Pons (tissue), 1 donor: ENCODE measurements at regions not wholly inside any gene's neighbourhood (a gene's known extent, or its start where the extent isn't known, plus 50 kb on each side); places are given as distances from the start of the nearest gene placed in this dataset.
"Not testable (repeated sequence)": the region's sequence is repeated elsewhere in the genome, so short reads cannot be mapped to it uniquely, and the experiment has no call there.

Experiments used
- DNase-seq: peaks from one replicate; pipeline ENCODE4 v3.0.0-alpha.2; 2016; ENCODE audit warnings: low spot score

DNA sequence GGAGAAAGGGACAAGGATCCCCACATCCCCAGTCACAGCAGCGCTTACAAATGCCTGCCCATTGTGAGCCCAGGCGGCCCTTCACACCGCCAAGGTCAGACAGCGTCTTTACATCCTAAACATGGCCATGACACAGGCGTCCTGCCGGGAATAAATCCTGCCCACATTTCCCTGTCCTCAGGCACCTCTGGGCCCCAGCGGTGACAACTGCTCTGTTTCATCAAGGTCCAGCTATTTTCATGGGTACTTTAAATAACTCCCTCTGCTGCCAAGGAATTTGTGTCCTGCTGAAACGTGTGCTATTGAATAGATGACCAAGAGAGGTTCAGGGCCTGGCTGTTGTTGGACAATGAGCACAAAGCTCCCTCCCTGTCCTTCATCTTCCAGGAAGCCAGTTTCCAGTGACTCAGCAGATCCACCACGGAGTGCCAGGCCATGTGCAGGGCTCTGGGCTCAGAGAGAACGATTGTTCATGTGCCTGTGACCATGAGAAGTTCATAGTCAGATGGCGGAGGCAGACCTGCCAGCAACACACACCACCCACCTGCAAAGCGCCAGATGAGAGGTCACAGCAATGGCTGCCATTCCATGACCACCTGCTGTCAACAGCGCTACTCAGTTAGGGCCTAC lies 195.8 kb downstream of the MATN1 start:
- DNase-seq: no peak

DNA sequence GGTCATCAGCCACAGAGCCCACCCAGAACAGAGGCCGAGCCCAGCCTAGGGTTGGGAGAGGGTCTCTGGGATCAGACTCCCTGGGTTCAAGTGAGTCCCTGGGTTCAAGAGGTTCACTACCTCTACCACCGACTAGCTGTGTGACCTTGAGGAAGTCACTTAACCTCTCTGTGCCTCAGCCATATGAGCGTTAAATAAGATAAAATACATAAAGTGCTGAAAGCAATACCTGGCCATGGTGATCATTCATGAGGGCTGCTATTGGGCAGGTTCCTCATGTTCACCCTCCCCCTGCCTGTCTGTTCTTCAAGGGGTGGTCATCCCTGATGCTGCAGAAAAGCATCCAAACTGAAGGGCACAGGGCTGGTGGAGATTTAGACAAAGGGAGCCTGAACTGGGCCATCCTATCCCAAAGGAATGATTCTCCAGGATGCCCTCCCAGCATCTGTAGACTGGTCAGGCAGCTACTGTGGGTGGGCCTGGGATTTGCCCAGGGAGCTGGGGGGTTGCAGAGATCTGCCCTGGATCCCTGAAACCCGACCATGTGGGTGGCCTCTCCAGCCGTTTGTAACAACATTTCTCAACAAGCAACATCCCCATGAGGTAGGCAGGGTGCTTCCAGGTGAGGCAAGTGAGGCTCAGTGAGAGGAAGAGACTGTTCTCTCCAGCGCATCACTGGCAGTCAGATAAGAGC lies 196.6 kb downstream of the MATN1 start:
- DNase-seq: no peak

DNA sequence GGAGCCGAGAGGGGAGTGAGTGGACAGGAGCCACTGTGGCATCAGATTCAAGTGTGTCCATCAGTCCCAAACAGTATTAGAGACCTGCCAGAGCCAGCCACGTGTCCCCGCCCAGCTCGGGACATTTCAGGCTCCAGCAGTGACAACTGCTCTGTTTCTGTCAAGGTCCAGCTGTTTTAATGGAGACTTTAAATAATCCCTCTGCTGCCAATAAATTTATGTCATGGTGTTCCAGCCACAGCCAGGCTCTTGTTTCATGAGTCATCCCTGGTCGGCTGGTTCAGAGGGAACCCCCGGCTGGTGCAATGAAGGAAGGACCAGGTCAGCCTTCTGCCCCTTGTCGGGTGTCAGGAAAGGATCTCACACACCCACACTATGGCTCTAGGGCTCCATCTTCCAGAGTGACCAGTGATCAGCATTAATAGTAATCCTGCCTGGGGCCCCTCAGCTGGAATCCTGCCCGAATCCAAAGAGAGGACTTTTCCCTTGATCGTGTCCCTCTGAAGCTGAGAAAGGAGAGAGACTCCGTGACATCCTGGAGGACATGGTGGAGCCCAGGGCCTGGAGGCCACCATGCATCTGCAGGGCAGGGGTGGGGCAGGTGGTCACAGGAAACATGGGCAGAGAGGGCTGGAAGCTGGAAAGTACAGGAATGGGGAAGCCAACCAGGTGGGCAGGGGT lies 197.3 kb downstream of the MATN1 start:
- DNase-seq: no peak

DNA sequence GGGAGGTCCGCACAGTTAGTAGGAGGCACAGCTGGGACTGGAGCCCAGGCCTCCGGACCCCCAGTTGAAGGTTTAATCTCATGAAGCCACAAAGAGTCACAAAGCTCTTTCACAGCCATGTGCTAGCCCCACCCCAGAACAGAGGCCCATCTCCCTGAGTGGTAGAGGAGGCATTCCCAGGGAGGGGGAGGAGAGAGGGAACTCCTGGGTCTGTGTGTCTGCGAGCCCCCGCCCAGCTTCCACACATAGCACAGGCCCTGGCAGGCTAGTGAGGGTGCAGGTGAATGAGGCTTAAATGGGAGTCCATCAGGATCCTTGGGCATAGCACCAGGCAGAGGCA lies 197.8 kb downstream of the MATN1 start:
- no peak for DNase-seq

DNA sequence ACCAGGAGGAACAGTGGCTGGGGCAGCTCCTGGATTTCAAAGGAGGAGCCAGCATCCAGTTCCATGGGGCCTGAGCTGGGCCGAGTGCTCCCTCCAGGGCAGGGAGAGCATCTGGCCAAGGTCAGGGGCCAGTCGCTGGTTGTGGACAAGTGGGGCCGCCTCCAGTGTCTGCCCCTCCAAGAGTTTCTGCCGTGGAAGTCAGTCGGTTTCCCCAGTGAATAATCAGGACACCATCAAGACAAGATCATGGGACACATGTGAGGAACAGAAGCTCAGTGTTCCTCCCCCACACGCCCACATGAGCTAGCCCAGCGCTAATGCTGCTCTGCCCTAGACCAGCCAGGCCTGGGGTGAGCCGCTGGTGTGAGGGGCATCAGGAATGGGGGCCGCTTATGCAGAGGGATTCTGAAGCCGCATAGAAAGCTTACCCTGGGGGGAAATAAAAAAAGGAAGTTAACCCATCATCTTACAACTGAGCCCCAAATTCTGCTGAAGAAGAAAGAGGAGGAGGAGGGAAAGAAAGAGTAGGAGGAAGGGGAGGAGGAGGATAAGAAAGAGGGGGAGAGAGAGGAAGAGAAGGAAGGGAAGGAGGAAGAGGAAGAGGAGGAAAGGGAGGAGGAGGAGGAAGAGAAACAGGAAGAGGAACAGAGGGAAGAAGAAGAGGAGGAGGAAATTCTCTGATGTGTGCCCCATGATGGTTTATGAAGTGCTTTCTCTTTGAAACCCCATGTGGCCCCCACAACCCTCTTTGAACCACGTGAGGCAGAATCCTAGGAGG lies 198.4 kb downstream of the MATN1 start:
- DNase-seq: no peak

DNA sequence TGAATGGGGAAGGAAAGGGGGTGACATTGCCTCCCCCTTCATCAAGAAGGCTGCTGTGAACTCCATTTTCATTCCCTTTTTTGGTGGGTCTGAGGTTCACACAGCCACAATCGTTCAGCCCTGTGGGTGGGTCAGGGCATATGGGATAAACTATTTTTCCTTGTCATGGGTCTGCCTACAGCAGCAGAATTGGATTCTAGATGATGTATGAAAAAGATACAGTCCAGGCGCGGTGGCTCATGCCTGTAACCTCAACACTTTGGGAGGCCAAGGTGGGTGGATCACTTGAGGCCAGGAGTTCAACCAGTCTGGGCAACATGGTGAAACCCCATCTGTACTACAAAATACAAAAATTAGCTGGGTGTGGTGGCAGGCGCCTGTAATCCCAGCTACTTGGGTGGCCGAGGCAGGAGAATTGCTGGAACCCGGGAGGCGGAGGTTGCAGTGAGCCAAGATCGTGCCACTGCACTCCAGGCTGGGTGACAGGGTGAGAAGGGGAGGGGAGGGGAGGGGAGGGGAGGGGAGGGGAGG lies 199.3 kb downstream of the MATN1 start:
- DNase-seq: not testable (repeated sequence)

DNA sequence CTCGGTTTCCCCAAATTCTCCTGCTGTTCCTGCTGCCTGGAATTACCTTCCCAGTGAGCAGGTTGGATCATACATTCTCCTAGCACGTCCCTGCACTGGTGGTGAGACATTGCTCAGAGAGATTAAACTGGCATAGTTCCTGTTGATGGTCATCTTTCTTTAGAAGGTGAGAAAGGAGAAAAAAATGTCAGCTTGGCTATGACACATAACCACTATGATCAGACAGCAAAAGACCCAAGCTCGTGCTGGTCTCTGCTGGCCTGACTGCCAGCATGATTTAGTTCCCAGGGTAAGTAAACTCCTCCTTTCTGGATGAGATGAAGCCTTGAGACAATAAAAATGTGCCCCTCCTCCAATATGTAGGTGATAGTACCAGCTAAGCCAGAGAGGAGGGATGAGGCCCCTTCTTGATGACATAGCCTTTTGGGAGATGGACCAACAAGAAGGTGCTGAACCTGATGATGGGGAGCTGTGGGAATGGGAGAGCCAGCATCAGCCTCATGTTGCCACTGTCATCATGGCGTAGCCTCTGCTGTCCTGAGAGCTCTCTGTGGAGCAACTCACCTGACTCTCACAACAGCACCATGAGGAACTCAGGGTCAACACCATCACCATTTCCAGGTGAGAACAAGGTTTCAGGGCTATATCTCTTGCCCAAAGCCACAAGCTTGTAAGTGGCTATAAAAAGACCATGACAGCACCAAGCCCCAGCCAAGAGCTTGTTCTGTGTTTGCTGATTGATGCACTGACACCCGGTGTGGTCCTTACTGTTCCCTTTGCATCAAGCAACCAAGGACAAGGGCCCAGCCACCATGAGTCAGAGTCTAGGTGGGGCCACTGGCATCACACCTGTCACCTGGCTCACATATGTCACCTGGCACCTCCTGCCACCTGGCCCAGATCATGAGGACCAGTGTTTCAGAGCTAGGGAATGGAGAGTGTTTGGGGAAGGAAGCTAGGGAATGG lies 200.0 kb downstream of the MATN1 start:
- no peak for DNase-seq

DNA sequence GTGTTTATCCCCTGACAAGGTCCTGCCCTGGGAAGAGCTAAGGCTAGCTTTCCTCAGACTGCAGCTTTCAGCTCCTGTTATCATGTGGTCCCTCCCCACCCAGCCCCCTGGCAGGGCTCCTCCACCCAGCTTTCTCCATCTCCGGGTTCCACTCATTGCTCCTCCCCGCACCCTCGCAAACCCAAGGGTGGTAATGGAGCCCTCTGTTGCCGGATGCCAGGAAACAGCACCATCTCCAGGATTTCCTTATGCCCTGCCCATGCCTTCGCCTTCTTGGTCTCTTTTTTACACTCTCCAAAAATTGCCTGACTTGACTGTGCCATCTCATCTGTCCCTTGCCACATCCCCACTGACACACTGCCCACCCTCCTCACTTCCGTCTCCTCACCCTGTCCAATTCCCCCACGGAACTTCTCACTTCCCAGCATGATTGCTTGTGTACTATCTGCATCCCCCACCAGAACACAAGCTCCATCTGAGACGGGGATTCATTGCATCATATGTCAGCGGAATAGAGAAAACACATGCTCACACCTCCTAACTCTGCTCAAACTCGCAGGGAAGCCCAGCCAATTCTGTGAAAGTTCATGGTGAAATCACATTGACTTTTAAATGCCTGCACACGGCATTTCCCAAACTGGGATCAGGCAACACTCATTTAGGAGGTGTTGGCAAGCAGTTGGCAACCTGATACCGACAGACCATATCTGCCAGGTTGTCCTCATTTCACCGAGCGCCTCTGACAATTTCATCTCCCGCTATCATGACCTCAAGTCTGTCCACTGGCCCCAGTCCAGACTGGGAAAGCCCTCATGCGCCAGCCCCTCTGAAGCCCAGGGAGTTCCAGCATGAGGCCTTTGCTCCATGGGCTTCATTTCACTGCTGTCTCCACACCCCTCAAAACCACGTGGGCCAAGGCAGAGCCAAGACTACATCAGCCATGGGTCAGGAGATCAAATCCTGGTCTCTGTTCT lies 201.1 kb downstream of the MATN1 start:
- DNase-seq: no peak

DNA sequence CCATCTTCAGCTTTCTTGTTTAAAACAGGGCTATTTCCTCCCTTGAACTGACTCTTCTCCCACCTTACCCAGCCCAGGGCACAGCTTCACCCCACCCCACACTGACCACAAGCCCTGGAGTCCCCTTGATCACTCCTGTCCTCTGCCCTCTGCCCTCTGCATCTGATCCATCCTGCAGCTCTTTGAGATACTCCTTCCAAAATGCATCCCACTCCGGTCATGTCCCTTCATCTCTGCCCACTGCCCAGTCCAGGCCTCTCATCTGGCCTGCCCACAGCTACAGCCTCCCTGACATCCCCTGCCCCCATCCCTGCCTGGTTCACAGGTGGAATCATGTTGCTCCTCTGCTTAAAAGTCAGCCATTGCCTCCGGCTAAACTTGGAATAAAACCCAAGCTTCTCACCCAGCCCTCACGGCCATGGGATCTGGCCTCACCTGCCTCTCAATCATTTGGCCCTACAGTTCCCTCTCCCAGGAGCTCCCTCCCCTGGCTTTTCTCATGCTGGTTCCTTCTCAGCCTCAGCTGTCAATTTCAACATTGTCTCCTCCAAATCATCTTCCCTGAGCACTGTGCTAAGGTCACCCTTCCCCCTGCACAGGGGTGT lies 202.0 kb downstream of the MATN1 start:
- DNase-seq: no peak

DNA sequence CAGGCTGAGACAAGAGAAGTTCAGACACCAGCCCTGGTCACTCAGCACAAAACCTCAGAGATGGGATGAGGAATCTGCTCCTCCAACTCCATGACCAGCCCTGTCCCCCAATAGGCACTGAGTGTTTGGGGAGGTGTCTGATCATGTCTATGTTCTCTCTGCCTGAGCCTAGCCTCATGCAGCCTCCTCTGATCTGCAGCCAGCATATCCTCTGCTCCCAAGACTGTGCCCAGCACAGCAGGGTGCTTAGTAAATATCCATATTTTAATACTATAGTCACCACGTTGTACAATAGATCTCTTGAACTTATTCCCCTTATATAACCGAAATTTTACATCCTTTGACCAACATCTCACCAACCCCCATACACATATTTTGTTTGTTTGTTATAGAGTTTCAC lies 202.9 kb downstream of the MATN1 start:
- no peak for DNase-seq

DNA sequence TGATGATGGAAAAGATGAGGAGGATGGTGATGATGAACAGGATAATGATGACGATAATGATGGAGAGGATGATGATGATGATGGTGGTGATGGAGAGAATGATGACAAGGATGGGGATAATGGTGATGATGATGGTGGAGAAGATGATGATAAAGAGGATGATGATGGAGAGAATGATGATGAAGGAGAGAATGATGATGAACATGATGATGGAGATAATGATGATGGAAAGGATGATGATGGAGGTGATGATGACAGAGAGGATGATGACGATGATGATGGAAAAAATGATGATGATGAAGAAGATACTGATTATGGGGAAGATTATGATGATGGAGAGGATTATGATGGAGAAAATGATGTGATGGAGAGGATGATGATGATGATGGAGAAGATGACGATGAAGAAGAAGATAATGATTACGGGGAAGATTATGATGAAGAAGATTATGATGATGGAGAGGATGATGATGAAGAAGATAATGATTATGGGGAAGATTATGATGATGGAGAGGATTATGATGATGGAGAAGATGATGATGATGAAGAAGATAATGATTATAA lies 204.1 kb downstream of the MATN1 start:
- DNase-seq: no peak

DNA sequence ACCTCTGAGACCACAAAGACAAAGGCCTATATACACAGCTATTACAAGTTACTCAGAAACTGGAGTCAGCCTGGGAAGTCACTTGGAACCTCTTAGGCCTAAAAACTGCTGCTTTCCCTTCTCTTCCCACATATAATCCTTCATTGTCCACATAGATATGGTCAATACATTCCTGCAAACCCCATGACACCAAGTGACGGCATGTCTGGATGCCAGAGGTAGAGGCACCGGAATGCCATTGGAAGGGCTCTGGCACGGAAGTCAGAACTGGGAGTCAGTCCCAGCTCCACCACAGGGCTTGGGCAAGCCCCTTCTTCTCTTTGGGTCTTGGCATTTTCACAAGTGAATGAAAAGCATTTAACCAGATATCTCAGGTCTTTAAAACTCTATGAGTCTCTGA lies 204.7 kb downstream of the MATN1 start:
- no peak for DNase-seq

DNA sequence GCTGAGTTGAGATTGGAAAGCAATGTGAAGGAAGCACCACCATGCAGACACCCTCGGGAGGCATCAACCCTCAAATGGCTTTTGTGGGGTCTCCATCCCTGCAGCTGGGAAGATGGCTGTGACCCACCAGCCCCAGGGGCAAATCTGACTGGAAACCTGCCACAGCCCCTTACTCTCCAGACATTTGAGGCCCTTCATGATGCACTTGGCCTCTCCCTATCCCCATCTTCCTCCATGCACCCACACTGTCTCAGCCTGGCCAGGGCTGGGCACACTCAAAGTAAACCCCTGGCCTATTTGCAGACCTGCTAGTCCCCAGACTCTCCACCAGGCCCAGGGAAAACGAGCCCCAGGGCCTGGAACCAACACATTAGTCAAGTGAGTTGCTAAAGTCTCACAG lies 205.2 kb downstream of the MATN1 start:
- DNase-seq: no peak

DNA sequence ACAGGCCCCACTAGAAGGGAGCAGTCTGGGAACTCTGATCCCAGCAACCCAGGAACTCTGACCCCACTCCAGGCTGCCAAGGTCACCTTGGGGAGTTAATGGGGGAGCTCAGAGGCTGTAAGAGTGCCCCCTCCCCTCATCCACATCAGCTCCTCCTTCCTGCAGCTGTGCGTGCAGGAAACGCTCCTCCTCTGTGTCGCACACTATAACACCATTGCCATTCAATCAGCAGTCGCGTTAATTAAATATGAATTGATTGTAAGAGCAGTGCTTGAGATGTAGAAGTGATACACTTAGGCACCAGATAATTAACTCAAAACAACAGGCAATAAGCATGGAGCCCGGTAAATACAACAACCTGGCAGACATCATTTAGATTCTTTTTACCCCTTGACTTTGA lies 205.7 kb downstream of the MATN1 start:
- not testable (repeated sequence) for DNase-seq

DNA sequence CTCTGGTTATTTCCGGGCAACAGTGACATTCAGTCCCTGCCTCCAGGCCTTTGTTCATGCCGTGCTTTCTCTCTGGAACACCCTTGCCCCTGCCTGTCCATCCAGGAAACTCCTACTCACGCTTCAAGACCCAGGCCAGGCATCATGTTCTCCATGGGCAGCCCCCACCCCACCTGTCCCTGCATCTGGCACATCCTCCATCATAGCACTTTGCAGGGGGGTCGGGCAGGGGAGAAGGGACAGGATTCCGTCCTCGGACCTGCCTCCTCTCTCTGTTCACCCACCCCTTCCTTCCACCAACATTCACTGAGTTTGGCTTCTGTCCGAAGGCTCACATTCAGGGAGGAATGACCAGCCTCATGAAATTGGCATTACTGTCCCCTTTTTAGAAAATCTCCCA lies 206.1 kb downstream of the MATN1 start:
- not testable (repeated sequence) for DNase-seq

DNA sequence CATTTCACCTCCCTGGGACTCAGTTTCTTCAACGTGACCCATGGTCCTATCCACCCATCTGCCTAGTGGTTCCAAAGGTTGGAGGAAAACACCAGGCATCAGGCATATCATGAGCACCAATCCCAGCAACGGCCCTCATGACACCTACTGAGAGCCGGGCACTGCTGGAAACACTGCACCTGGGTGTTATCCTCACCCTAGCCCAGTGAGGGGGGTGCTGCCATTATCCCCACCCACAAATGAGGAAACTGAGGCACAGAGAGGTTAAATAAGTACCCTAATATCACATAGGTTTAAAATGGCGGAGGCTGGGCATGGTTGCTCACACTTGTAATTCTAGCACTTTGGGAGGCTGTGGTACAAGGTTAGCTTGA lies 206.9 kb downstream of the MATN1 start:
- no peak for DNase-seq

DNA sequence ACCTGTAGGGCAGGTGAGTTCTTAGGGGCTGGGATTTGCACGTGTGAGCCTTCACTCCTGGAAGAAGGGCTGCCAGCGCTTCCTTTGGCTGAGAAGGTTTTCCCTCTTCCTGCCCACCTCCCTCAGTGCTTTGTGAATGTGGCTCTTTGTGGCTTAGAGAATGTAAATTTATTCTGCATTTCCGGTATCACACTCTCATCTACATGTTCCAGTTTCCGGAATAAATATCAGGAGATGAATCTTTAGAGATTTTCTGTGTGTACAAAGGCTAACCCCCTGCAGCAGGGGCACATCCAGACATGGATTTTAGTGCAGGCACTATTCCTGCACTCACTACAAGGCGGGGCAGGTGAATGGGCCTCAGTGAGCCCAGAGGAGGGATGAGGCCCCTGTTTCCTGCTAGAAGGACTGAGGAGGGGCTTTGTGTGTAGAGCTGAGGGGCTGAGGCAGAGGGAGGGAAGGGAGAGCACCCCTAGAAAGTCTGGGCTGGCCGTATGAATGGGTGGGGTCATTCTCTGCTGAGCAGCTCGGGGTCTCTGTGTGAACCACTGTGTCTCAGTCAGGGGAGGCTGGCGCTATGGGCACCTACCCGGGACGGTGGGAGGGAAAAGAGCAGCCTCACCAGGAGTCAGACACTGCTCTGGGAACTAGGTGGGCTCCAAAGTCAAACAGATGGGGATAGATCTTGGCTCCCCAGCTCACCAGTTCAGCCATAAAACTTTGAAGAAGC lies 207.5 kb downstream of the MATN1 start:
- DNase-seq: no peak

DNA sequence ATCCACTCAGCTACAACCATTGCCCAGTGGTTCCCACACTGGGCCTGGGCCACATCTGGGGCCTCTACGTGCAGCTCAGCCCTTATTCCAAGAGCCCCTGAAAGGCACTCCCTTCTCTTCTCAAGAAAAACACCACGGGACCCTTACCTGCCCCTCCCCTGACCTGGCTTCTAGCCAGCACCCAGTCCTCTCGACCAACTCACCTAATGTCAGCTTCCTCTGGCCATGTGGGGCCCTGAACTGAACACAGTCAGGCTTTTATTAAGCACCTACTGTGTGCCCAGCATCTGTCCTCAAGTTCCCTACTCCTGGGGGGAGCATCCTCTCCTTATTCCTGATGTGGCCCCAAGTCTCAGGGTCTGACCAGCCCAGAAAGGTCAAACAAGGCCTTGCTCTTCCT lies 208.4 kb downstream of the MATN1 start:
- no peak for DNase-seq
